ENCODE measurements at regions not wholly inside any gene's neighbourhood (a gene's known extent, or its start where the extent isn't known, plus 50 kb on each side); places are given as distances from the start of the nearest gene placed in this dataset.

GRCh38 chr2:120660056-120660694 lies 75.5 kb upstream of the GLI2 start:
- TF ChIP-seq EZH2phosphoT487 (IDR thresholded peaks at IDR 0.05; ENCODE audit: low read depth, severe bottlenecking, unreplicated experiment) (no peak), CTCF (IDR thresholded peaks at IDR 0.05; ENCODE audit: poor library complexity) (no peak)

Data from hepatocyte (in vitro differentiated cells).